Ramos (cell line): ENCODE measurements at regions not wholly inside any gene's neighbourhood (a gene's known extent, or its start where the extent isn't known, plus 50 kb on each side); places are given as distances from the start of the nearest gene placed in this dataset.

ENCODE experiments used
- in situ Hi-C: fragments of 300-500 bp; cut with MboI; formaldehyde crosslinking; loops from one replicate; pipeline ENCODE4 v1.14.3; 2022; ENCODE audit warnings: low sequenced_read_pairs; ENCODE audit not compliant: unreplicated experiment

DNA sequence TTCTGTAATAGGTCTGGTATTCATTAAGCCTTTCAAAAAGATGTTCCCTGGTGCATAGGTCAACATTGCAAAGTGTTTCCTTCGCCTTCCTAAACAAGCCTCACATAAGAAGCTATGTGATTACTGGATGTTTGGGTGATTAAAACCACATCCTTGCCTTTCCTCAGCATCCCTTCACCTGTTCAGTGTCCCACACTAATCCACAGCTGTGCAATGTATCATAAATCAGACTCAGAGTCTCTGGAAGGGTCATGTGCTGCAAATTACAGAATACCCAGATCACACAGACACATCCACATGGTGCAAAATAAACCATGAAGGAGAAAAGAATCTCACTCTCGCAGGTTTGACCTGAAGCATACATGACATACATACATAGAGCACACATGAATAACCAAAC is 164.7 kb upstream of the NSMCE3 start:
- in situ Hi-C loops, result no loop called here

DNA sequence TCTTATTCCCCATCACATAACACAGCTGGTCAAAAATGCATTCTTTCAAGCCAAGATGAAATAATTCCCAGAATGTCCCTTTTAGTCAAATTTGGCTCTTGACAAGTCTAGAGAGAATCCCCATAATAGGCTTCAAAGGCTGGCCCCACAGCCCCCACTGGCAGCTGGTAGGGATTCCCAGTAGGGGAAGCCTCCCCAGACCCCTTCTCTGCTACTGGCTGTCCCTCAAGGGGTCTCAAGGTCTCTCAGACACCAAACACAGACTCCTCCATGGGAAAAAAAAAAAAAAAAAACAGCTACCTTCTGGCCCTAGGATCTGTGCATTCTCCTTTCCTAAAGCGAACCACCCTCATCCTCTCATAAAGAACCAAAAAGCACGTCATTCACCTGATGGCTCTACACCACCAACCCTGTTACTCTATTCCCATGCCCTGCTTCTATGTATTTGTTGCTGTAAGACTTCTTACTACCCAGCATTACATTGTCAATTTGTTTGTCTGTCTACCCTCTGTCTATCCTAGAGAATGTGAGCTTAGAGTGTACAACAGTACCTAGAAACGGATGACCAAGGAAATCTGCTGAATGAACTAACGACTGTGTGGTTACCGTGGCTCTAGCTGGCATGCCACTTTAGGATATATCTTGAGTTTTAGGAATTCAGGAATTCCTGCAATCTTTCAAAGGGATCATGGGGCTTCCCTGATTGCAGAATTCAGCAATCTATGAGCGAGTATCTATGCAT is 164.1 kb upstream of the NSMCE3 start:
- in situ Hi-C loops, result no loop called here

DNA sequence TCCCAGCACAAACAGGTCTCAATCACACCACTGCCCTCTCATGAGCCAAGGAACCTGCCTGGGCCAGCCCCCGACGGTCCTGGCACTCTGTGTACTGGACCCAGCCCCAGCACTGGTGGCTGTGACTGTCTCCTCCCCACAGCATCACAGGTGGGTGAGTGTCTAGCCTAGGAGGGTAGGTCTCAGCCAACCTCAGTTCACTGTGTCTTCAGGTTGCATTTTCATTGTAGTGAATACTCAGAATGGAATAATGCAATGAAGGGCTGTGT is 163.4 kb upstream of the NSMCE3 start:
- in situ Hi-C loops, result no loop called here

DNA sequence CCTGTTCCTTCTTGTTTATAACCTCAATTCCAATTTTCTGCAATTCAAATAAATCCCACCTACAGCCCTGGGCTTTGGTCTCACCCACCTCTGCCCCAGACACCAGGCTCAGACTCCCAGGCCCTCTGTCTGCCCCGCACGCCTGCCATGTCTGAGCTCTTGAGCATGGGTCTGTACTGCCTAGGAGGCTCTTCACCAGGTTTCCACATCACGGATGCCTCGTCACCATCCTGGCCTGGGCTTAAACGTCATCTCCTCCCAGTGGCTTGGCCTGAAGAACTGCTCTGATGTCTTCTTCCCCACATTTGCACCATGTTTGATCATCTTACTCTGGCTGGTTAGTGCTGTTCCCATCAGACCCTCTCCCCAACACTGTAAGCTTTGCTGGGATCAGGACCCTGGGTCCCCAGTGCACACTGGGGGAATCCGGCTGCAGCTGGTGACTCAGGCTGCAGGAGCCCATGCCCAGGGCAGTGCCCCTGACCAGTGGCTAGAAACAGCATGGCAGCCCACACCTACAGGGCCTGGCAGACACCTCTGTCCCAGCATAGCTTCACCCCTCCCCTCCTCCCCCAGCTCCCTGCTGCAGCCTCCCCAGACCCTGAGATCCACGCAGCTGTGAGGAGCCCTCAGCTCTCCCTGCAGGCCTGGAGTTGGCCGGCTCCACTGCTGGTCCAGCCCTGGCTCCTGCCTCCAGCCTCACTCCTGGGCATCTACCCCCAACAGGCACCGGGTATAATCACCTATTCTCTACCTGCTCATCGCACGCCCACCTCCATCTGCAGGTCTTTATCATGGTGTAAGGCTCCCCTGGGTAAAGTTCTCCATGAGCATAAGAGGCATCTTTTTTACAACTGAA is 162.8 kb upstream of the NSMCE3 start:
- in situ Hi-C loops, result no loop called here

DNA sequence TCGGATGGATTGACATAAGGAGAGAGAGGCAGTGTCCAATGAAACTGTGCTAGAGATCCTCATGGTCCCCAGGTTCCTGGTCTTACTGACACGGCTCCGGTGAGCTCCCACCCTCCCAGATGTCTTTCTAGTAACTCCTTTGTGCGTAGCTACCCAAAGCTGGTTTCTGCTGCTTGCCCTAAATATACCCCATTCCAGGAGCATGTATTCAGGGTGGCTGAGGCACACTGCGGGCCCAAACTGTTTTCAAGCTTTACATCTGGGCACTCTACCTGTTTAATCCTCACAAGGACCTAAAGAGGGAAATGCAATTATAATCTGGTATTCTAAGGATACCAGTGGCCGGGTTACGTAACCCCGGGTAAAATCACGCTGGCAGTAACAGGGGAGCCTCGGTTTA is 161.2 kb upstream of the NSMCE3 start:
- in situ Hi-C loops, result no loop called here

DNA sequence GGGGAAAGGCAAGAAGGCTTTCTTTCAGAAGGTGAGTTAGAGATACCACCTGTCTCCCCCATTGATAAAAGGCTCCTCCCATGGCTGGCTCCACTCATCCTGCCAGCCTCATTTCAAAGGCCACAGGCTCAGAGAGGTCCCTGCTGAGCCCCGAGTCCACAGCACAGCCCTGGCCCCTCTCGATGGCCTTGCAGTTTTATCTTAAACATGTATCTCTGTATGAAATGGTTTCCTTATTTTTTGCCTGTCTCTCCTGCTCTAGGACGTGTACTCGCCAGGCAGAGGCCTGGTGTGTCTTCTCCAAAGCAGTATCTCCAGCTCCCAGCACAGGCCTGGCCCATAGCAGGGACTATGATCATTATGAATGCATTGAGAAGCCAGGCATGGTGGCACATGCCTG is 160.5 kb upstream of the NSMCE3 start:
- in situ Hi-C loops, result no loop called here

DNA sequence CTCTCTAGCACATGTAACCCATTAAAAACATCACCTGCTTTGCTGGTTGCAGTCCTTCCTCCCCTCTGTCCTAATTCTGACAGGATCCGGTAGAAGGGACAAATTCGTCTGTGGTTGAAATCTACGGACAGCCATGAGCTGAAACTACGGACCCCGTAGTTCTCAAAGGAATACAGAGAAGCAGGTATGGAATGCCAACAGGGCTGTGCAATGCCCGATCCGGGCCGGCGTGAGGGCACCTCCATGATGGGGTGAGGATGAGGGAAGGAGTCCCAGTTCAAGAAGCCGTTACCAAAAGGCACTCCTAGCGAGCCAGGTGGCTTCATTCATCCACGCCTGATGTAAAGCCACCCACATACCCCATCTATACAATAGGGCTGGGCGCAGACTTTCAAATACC is 160.0 kb upstream of the NSMCE3 start:
- in situ Hi-C loops, result no loop called here

DNA sequence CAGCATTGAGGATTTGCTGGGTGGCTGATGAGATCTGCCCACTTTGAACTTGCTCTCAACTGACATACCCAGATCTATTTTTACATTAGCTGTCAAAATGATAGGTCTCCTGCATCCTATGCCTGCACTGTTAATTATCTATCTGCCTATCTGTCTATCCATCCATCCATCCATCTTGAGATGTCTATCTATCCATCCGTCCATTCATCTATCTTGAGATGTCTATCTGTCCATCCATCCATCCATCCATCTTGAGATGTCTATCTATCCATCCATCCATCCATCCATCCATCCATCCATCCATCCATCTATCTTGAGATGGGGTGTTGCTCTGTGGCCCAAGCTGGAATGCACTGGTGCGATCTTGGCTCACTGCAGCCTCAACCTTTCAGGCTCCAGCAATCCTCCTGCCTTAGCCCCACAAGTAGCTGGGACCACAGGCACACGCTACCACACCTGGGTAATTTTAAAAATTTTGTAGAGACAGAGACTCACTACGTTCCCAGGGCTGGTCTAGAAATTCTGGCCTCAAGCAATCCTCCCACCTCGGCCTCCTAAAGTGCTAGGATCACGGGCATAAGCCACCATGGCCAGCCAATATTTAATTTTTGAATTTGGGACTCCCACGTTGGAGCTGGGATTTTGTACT is 159.4 kb upstream of the NSMCE3 start:
- in situ Hi-C loops, result no loop called here

DNA sequence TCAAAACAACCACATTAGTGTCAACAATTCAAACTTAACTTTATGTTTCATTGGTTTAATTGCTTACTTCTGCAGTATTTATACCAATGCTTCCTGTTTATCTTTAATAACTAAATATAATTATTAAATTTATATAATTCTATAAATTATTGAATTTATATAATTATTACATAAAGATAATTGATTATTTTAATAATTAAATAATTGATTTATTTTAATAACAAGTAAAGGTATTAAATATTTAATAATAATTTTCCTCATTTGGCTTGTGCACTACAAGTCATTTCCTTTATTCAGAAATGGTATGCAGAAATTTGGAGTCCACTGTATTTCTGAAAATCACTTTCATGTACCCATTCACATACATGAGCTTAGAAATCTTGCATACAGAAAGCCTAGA is 156.2 kb upstream of the NSMCE3 start:
- in situ Hi-C loops, result no loop called here

DNA sequence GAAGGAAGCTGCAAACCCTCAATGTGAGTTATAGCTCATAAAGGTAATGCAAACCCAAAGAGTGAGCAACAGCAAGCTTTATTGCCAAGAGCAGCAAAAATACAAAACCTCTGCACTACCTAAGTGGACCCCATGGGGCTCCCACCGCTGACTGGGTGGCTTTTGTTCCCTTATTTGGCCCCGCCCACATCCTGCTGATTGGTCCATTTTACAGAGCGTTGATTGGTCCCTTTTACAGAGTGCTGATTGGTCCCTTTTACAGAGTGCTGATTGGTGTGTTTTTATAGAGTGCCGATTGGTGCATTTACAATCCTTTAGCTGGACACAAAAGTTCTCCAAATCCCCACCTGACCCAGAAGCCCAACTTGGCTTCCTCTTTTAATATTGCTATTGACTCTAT is 154.5 kb upstream of the NSMCE3 start:
- in situ Hi-C loops, result no loop called here

DNA sequence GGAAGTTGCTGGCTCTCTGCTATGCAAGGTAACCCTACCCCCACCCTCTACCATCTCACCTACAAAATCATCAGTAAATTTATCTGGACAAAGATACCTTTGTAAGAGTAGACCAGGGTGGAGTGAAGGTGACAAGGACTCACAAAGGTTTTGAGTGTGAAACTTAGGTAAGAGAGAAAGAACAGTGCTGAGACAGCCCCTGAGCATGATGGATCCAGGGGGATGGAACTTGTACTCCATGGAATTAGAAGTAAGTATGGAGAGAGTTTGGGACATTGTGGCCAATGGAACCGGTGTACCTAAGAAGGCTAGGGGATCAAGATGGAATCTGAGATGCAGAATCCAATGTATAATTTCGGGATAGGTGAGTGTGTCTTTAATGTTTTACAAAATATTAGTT is 153.0 kb upstream of the NSMCE3 start:
- in situ Hi-C loops, result no loop called here

DNA sequence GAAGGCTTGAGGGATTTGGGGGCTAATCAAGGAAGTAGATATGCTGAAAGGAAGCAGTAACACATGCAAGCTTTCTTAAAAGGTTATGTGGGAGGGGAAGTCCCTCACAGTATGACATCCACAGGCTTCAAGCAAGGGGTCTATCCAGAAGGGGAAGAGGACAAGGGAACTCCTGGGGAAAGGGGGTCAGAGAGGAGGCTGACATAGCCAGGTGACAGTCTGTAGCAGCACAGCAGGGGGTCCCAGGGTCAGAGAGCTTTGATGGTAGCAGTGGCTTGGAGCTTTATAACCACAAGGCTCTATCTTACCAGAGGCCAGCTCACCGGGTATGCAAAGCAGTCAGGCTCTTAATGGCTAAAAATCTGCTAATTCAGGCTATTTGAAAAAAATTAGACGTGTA is 150.6 kb upstream of the NSMCE3 start:
- in situ Hi-C loops, result no loop called here

DNA sequence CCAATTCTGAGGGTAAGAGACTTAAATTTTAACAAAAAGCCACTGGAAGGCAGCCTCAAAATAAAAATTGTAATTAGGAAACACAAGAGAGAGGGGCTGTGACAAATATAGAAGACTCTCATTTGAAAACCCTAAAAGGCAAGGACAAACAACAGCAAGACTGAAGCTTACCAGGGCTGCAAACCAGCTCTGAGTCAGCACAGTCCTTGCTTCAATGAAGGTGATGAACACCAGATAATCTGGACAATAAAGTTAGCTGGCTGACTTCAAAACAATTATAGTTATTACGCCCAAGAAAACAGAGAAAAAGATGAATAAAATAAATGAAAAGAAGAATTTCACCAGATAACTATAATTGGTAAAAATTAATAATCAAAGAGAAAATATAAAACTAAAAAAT is 149.3 kb upstream of the NSMCE3 start:
- in situ Hi-C loops, result no loop called here

DNA sequence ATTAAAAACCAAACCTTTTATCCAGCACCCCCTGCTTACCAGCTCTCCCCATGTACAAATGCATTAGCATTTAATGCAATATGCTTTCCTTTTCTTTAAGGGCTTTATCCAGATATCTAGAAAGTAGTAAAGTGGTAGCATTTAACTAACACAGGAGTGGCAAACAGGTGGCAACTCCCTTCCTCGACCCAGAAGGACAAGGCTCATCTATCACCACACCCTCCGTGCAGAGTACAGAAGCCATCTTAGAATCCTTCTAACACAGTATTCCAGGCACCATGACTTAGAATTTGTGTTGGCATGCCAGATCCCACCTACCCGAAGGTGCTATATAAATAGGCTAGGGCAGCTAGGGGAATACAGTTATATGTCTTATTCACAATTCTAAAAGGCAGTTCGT is 148.6 kb upstream of the NSMCE3 start:
- in situ Hi-C loops, result no loop called here

DNA sequence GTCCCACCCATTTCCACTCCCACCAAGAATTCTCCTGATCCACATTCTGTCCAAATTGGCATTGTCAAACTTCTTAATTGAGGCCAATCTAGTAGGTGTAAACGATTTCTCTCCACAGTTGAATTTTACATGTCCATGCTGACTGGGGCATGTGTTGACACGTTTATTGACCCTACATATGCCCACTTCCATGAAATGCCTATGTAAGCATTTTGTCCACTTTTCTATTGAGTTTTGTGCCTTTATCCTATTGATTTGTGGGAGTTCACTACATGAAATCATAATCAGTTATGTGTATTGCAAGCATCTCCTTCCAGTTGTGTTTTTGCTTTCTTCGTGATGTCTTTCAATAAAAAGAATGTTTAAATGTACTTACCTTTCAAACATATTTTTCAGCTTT is 141.7 kb upstream of the NSMCE3 start:
- in situ Hi-C loops, result no loop called here

DNA sequence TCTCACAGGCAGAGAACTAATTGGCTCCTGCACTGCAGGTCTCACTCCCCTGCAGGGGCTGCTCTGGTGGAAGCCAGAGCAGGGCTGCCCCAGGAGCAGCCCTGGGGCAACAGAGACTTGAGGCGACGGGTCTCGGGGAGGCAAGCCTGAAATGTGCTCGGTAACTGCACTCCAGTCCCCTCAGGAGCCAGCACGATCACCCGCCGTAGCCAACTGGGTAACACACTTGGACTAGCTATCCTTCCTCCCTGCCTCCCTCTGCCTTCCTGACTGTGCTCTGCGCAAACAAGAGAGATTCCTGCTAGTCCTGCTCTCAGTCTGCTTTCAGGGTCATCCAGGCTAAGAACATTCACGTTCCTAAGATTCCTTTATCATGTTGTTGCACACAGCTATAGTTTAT is 140.7 kb upstream of the NSMCE3 start:
- in situ Hi-C loops, result no loop called here

DNA sequence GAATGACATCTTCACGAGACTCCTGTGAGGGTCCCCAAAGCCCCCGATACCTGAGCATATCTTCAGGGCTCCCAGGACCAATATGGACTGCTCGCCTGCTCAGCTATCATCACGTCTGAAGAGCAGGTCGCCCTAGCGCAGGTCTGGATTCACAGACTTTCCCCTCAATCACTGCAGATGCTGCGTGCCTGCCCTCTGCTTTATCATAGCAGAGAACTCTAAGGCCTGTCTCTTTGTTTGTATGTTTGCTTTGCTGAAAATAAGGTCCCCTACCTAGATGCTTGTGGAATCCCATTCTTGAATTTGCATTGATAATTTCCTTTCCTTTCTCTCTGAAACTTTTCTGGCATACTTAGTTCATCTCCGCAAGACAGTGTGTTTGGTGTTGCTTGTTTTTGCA is 140.3 kb upstream of the NSMCE3 start:
- in situ Hi-C loops, result no loop called here

DNA sequence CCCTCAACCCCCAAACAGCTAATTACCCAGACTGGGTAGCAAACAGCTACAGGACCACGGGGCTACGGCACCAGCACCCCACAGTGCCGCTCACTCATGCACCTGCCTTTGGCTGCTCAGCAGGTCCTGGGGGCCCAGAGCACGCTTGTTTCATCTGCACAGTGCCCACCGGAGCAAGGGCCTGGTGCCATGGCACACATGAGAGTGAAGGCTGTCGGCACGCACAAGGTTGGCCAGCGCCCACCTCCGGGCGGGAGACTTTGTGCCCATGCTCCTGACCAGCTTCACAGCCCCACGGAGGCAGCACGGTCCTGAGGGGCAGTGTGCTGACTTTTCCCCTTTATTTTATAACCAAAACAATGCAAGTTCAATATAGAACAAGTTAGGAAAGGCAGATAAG is 135.9 kb upstream of the NSMCE3 start:
- in situ Hi-C loops, result no loop called here

DNA sequence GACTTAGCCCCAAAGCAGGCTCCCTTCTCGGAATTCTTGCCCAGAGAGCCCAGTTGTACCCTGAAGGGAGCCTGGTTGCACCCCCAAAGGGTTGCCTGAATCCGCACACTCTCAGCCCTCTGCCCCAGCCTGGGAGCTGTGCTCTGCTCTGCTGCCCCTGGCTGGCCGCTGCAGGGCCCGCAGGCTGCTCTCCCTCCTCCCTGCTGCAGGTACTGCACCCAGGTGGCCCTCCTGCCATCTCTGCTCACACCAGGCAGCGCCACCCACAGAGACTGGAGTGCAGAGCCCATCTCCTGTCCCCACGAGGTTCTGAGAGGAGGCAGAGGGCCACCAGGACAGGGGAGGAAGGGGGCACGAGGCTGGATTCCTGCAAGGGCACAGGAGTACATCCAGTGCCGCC is 134.2 kb upstream of the NSMCE3 start:
- in situ Hi-C loops, result no loop called here

DNA sequence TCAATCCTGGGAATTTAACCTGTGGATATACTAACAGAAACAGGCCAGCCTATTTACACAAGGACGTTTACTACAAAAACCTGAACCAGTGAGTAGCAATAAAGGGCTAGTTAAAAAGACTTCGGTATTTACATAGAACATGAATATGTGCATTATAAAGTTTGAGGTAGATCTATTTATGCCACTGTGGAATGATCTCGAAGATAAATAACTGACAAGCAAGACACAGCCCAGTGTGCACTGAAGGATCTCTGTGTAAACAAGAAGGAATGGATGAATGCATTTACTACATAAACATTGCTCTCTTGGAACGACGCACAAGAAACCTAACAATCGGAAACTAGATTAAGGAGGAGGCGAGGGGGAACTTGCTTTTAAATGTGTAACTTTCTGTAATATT is 132.0 kb upstream of the NSMCE3 start:
- in situ Hi-C loops, result no loop called here

DNA sequence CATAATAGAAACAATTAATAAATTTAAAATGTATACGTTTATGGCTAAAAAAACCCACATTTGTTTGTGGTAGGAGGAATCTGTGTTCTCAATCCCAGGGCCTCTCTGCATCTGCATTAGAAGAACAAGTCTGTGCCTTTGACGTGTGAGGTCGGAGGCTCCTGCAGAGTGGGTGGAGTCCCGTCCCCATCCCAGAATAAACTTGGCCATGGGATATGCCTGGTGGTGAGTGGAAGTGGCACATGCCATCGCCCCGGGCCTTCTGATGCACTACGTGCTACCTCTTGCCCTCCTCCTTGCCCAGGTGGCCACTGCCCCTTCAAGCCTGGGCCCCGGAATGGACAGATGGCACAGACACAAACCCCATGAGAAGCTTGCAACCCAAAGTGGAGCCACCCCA is 131.1 kb upstream of the NSMCE3 start:
- in situ Hi-C loops, result no loop called here

DNA sequence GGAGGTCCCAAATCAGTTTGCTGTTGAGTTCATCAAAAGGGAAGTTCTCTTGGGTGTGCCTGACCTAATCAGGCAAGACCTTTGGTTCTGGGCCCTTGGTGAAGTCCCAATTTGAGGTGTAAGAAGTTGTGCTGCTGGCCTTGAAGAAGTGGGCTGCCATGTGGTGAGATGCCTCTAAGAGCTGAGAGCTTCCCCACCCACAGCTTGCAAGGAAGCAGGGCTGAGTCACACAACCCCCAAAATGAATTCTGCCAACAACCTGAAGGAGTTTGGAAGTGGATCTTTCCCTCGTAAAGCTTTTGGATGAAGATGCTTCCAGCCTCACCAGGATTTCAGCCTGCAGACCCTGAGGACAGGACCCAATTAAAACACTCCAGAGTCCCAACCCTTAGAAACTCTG is 129.3 kb upstream of the NSMCE3 start:
- in situ Hi-C loops, result no loop called here
